Endothelial cell of hepatic sinusoid (primary cell): ENCODE measurements at regions not wholly inside any gene's neighbourhood (a gene's known extent, or its start where the extent isn't known, plus 50 kb on each side); places are given as distances from the start of the nearest gene placed in this dataset.

Experiments used
- in situ Hi-C: cut with HindIII; loops from 2 replicates; pipeline ENCODE4 v1.10.0; 2017; ENCODE audit warnings: low sequenced_read_pairs

GRCh38 chr15:69955240-69955894, 142.3 kb downstream of the TLE3 start:
- in situ Hi-C loops, result loop anchor here (5.0 kb wide), 1 partner anchor 52 kb away; no protein-coding TSS in a partner anchor

- in situ Hi-C loops, result loop anchor here (5.0 kb wide), 1 partner anchor 51 kb away; no protein-coding TSS in a partner anchor
Observed at GRCh38 chr15:69956417-69956816, 141.3 kb downstream of the TLE3 start.

- in situ Hi-C loops, result loop anchor here (5.0 kb wide), 1 partner anchor 50 kb away; no protein-coding TSS in a partner anchor
Observed at GRCh38 chr15:69957175-69957574, 140.5 kb downstream of the TLE3 start.

- in situ Hi-C loops, result loop anchor here (5.0 kb wide), 1 partner anchor 49 kb away; no protein-coding TSS in a partner anchor
Observed at GRCh38 chr15:69958496-69959084, 139.1 kb downstream of the TLE3 start.

GRCh38 chr15:69962561-69962960, 135.2 kb downstream of the TLE3 start:
- in situ Hi-C loops, result no loop called here

GRCh38 chr15:69963385-69963784, 134.3 kb downstream of the TLE3 start:
- in situ Hi-C loops, result no loop called here

- in situ Hi-C loops, result no loop called here
Observed at GRCh38 chr15:69971771-69972170, 125.9 kb downstream of the TLE3 start.

GRCh38 chr15:69972436-69972835, 125.3 kb downstream of the TLE3 start:
- in situ Hi-C loops, result no loop called here

- in situ Hi-C loops, result no loop called here
Observed at GRCh38 chr15:69973102-69973714, 124.5 kb downstream of the TLE3 start.

GRCh38 chr15:69973880-69974279, 123.8 kb downstream of the TLE3 start:
- in situ Hi-C loops, result no loop called here

GRCh38 chr15:69974321-69974720, 123.4 kb downstream of the TLE3 start:
- in situ Hi-C loops, result no loop called here

GRCh38 chr15:69976366-69976994, 121.2 kb downstream of the TLE3 start:
- in situ Hi-C loops, result loop anchor here (5.0 kb wide), 2 partner anchors 61 to 74 kb away; no protein-coding TSS in a partner anchor

GRCh38 chr15:69978603-69979002, 119.1 kb downstream of the TLE3 start:
- in situ Hi-C loops, result loop anchor here (5.0 kb wide), 2 partner anchors 59 to 76 kb away; no protein-coding TSS in a partner anchor

- in situ Hi-C loops, result loop anchor here (5.0 kb wide), 2 partner anchors 58 to 77 kb away; no protein-coding TSS in a partner anchor
Observed at GRCh38 chr15:69979262-69979661, 118.5 kb downstream of the TLE3 start.

GRCh38 chr15:69979783-69980182, 117.9 kb downstream of the TLE3 start:
- in situ Hi-C loops, result loop anchor here (5.0 kb wide), 2 partner anchors 58 to 77 kb away; no protein-coding TSS in a partner anchor

- in situ Hi-C loops, result no loop called here
Observed at GRCh38 chr15:69980341-69981059, 117.2 kb downstream of the TLE3 start.

- in situ Hi-C loops, result no loop called here
Observed at GRCh38 chr15:69982037-69982436, 115.7 kb downstream of the TLE3 start.

GRCh38 chr15:69983696-69984265, 113.9 kb downstream of the TLE3 start:
- in situ Hi-C loops, result no loop called here

- in situ Hi-C loops, result no loop called here
Observed at GRCh38 chr15:69987492-69988489, 109.9 kb downstream of the TLE3 start.
